ENCODE measurements at regions not wholly inside any gene's neighbourhood (a gene's known extent, or its start where the extent isn't known, plus 50 kb on each side); places are given as distances from the start of the nearest gene placed in this dataset.

GRCh38 chr2:160634436-160634835, 140.8 kb upstream of the RBMS1 start:
- no peak for DNase-seq

GRCh38 chr2:160635488-160635887, 141.9 kb upstream of the RBMS1 start:
- no peak for DNase-seq

- no peak for DNase-seq
Observed at GRCh38 chr2:160639472-160639871, 145.9 kb upstream of the RBMS1 start.

- no peak for DNase-seq
Observed at GRCh38 chr2:160646684-160647444, 153.3 kb upstream of the RBMS1 start.

- no peak for DNase-seq
Observed at GRCh38 chr2:160647967-160648685, 154.5 kb upstream of the RBMS1 start.

- no peak for DNase-seq
Observed at GRCh38 chr2:160649698-160650097, 156.1 kb upstream of the RBMS1 start.

GRCh38 chr2:160650196-160651118, 156.8 kb upstream of the RBMS1 start:
- no peak for DNase-seq

- DNase-seq: no peak
Observed at GRCh38 chr2:160651416-160652200, 158.0 kb upstream of the RBMS1 start.

- no peak for DNase-seq
Observed at GRCh38 chr2:160652236-160652635, 158.6 kb upstream of the RBMS1 start.

GRCh38 chr2:160657196-160657595, 163.6 kb upstream of the RBMS1 start:
- DNase-seq: no peak

GRCh38 chr2:160658851-160659250, 165.2 kb upstream of the RBMS1 start:
- no peak for DNase-seq

- DNase-seq: no peak
Observed at GRCh38 chr2:160660741-160661140, 167.1 kb upstream of the RBMS1 start.

- DNase-seq: no peak
Observed at GRCh38 chr2:160664603-160665140, 171.1 kb upstream of the RBMS1 start.

GRCh38 chr2:160666154-160667060, 172.8 kb upstream of the RBMS1 start:
- no peak for DNase-seq

- no peak for DNase-seq
Observed at GRCh38 chr2:160667811-160668210, 174.2 kb upstream of the RBMS1 start.

GRCh38 chr2:160670618-160671017, 177.0 kb upstream of the RBMS1 start:
- no peak for DNase-seq

GRCh38 chr2:160672211-160672610, 178.6 kb upstream of the RBMS1 start:
- no peak for DNase-seq

- DNase-seq: peak; percentile 52 to 85
Observed at GRCh38 chr2:160674146-160674750, 180.6 kb upstream of the RBMS1 start.

GRCh38 chr2:160679686-160680085, 186.1 kb upstream of the RBMS1 start:
- DNase-seq: no peak

- DNase-seq: no peak
Observed at GRCh38 chr2:160680294-160680693, 186.7 kb upstream of the RBMS1 start.

- DNase-seq: no peak
Observed at GRCh38 chr2:160680974-160681373, 187.4 kb upstream of the RBMS1 start.

All from NCI-H524 (cell line).